ENCODE measurements at regions not wholly inside any gene's neighbourhood (a gene's known extent, or its start where the extent isn't known, plus 50 kb on each side); places are given as distances from the start of the nearest gene placed in this dataset.
A peak's percentile ranks its signal among the peaks of the same experiment; 100 is the strongest.

GRCh38 chr5:99000221-99000620 is 71.4 kb upstream of the CHD1 start:
- H3K4me3 ChIP-seq (ENCODE audit: extremely low read depth in 1 of 4, insufficient read depth in 2 of 4, low read depth in 3 of 4, low read length in 4 of 4) = no peak overlapping the region
- no peak overlapping the region for H3K9ac ChIP-seq (replicated peaks in 1 of 4; ENCODE audit: extremely low read depth in 1 of 4, low read depth in 3 of 4, low read length in 3 of 4)
- H4K5ac ChIP-seq (ENCODE audit: insufficient read length, low read depth, low read length) = no peak overlapping the region
- no peak overlapping the region for H3K14ac ChIP-seq (ENCODE audit: insufficient read length)
- FAIRE-seq (peak; percentile 7), DNase-seq (ENCODE audit: low read depth in 1 of 2, low spot score in 2 of 2) (no peak)
- H2BK15ac ChIP-seq (ENCODE audit: low read length) = no peak overlapping the region
- H3K56ac ChIP-seq (replicated peaks; ENCODE audit: insufficient read length, low read depth, low read length) = no peak overlapping the region
- no peak overlapping the region for H3K27ac ChIP-seq (ENCODE audit: low read depth, low read length)
- H2AFZ ChIP-seq (ENCODE audit: low read length) = no peak overlapping the region
- no peak overlapping the region for H2BK20ac ChIP-seq (ENCODE audit: low read length)
- no peak overlapping the region for H3K4me2 ChIP-seq (ENCODE audit: insufficient read depth in 1 of 2, low read depth in 2 of 2, low read length in 2 of 2)
- no peak overlapping the region for H2BK5ac ChIP-seq (ENCODE audit: low read depth, low read length)
- H4K20me1 ChIP-seq (replicated peaks in 1 of 2; ENCODE audit: control insufficient read depth in 1 of 2, insufficient read depth in 2 of 2, low read length in 2 of 2) = no peaks in the 10 kb centered on the region
- no peaks in the 10 kb centered on the region for H3K36me3 ChIP-seq (ENCODE audit: control insufficient read depth in 2 of 4, insufficient read depth in 4 of 4, low read length in 3 of 4)
- H3K23ac ChIP-seq (ENCODE audit: insufficient read length) = no peak overlapping the region
- no peaks in the 10 kb centered on the region for H3K79me2 ChIP-seq (ENCODE audit: control insufficient read depth in 1 of 2, insufficient read depth in 2 of 2, low read length in 2 of 2)
- H3K4ac ChIP-seq (replicated peaks; ENCODE audit: insufficient read length, low read depth, low read length) = no peak overlapping the region
- TF ChIP-seq EZH2 (IDR thresholded peaks at IDR 0.05; ENCODE audit: low read depth, low read length, severe bottlenecking) = no peak
- no peak for TF ChIP-seq ATF3 (IDR thresholded peaks at IDR 0.05; ENCODE audit: insufficient read depth, low read depth, low read length)
- H2BK120ac ChIP-seq (replicated peaks; ENCODE audit: low read depth, low read length) = no peak overlapping the region
- H3K4me1 ChIP-seq (replicated peaks in 1 of 4; ENCODE audit: control insufficient read depth in 3 of 4, insufficient read depth in 4 of 4, low read length in 3 of 4) = 0 out of 7 replicates have a peak, but pooled peaks cover 0 to 2% (median 0%) of the 10 kb centered on the region in 4 experiments
- no peaks in the 10 kb centered on the region for H3K23me2 ChIP-seq (ENCODE audit: low read depth, low read length)
- no peak overlapping the region for H2BK12ac ChIP-seq (ENCODE audit: low read depth, low read length)
- no peaks in the 10 kb centered on the region for H3K9me3 ChIP-seq (ENCODE audit: insufficient read depth in 2 of 2, low read depth in 1 of 2, low read length in 1 of 2)
- no peak overlapping the region for H3K18ac ChIP-seq (ENCODE audit: extremely low read depth, low read length)
- ChIA-PET CTCF (ENCODE audit: partially characterized antibody) (no interaction called here), POLR2A (ENCODE audit: partially characterized antibody) (interaction anchor here (1.3 kb wide), 1 partner anchor 70 kb away, joined by 3 read pairs; no protein-coding TSS in a partner anchor)
- no peak overlapping the region for H4K8ac ChIP-seq (ENCODE audit: extremely low read depth, insufficient read depth, low read length)
- no peak overlapping the region for H2AK5ac ChIP-seq (ENCODE audit: low read depth, low read length)
- 79% methylated on average over 3 of the region's 3 CpGs; no CpG with 5 or more reads in 1 of the 2 experiments for WGBS, 2 experiments (ENCODE audit: extremely low coverage in 1 of 2, insufficient coverage in 1 of 2, insufficient read length in 1 of 2, insufficient replicate concordance in 2 of 2, low coverage in 1 of 2, low lambda C conversion rate in 2 of 2, missing lambda C conversion rate in 1 of 2)
- no peaks in the 10 kb centered on the region for H3K79me1 ChIP-seq (ENCODE audit: low read depth, low read length)
- H3K27me3 ChIP-seq (replicated peaks in 1 of 4; ENCODE audit: control insufficient read depth in 3 of 4, extremely low read depth in 1 of 4, insufficient read depth in 3 of 4, low read length in 3 of 4) = no peaks in the 10 kb centered on the region
- H4K91ac ChIP-seq (replicated peaks; ENCODE audit: insufficient read length, low read length) = no peak overlapping the region

All from H1 (cell line).